HL-60 (cell line): ENCODE measurements at regions not wholly inside any gene's neighbourhood (a gene's known extent, or its start where the extent isn't known, plus 50 kb on each side); places are given as distances from the start of the nearest gene placed in this dataset.

ENCODE experiments used
- GABPA ChIP-seq: IDR thresholded peaks from 2 replicates; pipeline ENCODE4 v1.6.1; 2012; ENCODE audit warnings: low read depth
- POLR2AphosphoS5 ChIP-seq: IDR thresholded peaks from 2 replicates; pipeline ENCODE4 v1.6.1; 2012; ENCODE audit warnings: low read depth
- SPI1 ChIP-seq: IDR thresholded peaks from 2 replicates; pipeline ENCODE4 v1.6.1; 2012; ENCODE audit warnings: low read depth, mild to moderate bottlenecking, borderline replicate concordance
- TF ChIP-seq, protein P1 (sequence below): IDR thresholded peaks from 2 replicates; pipeline ENCODE4 v1.6.1; 2012; ENCODE audit warnings: low read depth; ENCODE audit not compliant: insufficient replicate concordance
- TF ChIP-seq, protein P2 (sequence below): IDR thresholded peaks from one replicate; pipeline ENCODE4 v1.5.1; 2011; ENCODE audit warnings: low read length, control low read depth, inconsistent platforms; ENCODE audit not compliant: insufficient read depth

DNA sequence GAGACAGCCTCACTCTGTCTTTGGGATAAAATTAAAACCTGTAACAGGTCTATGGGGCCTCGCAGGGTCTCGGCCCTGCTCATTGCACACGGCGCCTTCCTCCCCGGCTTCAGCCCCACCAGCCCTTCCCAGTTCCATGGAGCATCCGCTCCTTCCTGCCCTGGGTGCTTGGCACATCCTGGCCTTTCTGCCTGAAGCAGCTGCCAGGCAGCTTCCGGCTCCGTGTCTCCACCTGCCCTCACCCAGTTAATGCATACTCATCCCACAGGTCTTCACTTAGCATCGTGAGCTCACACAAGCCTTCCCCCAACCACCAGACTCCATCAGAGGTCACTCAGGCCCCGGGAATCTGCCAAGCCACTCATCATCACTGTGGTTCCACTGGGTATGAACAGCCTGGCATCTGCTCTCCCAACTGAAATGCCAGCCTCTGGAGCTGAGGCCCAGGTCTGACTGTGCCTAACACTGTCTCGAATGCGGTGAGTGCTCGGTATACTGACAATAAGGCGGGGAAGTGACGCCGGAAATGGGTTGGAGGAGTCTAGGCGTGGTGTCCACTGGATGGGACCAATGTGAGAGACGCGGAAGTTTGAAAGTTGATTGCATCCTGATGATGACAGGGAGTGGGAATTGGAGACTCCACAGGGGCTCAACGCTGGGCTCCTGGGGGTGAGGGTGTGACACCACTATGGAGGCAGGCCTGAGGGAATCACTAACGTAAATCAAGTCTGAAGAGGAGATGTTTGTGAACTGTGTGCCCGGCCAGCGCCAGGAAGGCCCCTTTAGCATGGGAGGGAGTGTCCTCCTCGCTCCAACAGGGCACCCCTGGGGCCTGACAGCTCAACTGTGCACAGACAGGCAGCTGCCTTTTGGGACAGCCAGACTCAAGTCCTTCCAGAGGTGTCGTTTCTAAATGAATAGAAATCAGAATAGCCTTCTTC lies 245.8 kb downstream of the TTLL2 start:
- TF ChIP-seq, protein P1, sequence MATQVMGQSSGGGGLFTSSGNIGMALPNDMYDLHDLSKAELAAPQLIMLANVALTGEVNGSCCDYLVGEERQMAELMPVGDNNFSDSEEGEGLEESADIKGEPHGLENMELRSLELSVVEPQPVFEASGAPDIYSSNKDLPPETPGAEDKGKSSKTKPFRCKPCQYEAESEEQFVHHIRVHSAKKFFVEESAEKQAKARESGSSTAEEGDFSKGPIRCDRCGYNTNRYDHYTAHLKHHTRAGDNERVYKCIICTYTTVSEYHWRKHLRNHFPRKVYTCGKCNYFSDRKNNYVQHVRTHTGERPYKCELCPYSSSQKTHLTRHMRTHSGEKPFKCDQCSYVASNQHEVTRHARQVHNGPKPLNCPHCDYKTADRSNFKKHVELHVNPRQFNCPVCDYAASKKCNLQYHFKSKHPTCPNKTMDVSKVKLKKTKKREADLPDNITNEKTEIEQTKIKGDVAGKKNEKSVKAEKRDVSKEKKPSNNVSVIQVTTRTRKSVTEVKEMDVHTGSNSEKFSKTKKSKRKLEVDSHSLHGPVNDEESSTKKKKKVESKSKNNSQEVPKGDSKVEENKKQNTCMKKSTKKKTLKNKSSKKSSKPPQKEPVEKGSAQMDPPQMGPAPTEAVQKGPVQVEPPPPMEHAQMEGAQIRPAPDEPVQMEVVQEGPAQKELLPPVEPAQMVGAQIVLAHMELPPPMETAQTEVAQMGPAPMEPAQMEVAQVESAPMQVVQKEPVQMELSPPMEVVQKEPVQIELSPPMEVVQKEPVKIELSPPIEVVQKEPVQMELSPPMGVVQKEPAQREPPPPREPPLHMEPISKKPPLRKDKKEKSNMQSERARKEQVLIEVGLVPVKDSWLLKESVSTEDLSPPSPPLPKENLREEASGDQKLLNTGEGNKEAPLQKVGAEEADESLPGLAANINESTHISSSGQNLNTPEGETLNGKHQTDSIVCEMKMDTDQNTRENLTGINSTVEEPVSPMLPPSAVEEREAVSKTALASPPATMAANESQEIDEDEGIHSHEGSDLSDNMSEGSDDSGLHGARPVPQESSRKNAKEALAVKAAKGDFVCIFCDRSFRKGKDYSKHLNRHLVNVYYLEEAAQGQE = no peak
- TF ChIP-seq, protein P2, sequence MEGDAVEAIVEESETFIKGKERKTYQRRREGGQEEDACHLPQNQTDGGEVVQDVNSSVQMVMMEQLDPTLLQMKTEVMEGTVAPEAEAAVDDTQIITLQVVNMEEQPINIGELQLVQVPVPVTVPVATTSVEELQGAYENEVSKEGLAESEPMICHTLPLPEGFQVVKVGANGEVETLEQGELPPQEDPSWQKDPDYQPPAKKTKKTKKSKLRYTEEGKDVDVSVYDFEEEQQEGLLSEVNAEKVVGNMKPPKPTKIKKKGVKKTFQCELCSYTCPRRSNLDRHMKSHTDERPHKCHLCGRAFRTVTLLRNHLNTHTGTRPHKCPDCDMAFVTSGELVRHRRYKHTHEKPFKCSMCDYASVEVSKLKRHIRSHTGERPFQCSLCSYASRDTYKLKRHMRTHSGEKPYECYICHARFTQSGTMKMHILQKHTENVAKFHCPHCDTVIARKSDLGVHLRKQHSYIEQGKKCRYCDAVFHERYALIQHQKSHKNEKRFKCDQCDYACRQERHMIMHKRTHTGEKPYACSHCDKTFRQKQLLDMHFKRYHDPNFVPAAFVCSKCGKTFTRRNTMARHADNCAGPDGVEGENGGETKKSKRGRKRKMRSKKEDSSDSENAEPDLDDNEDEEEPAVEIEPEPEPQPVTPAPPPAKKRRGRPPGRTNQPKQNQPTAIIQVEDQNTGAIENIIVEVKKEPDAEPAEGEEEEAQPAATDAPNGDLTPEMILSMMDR = no peak
- no peak for TF ChIP-seq GABPA
- TF ChIP-seq POLR2AphosphoS5 = no peak
- no peak for TF ChIP-seq SPI1
